ENCODE measurements at regions not wholly inside any gene's neighbourhood (a gene's known extent, or its start where the extent isn't known, plus 50 kb on each side); places are given as distances from the start of the nearest gene placed in this dataset.

DNA sequence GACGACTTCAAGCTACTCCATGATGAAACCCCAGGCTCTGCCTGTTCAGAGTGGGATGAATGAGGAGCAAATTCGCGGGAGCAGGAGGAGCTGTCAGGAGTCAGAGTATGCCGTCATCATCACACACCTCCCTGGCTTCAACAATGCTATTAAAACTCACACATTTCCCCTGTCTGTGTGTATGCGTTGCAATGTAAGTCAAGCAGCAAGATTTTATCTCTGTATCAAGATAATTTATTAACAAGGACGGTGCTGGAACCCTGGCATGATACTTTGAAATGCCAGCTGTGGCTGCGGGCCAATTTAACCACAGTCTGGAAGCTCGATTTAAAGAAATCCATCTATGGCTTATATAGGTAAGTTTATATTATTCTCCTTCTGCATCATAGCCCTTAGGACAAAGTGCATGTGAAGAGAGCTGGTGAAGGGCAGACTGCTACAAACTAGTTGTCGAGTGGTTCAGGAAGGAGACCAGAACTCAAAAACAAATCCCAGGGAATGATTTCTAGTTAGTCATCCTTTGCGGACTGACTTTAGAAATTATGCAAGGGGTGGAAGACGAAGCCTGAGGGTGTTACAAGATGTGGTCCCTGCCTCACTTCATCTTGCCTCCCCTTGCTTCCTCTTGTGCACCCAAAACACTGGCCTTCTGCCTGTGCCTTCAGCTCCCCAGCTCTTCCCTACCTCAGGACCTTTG, 486.5 kb downstream of the COG6 start:
- Histone ChIP-seq H3K36me3 (ENCODE audit: insufficient read depth) (no peaks in the 10 kb centered on the region), H4K20me1 (replicated peaks; ENCODE audit: insufficient read depth) (no peaks in the 10 kb centered on the region), H3K4me3 (no peak overlapping the region), H3K27ac (ENCODE audit: low read depth) (no peak overlapping the region), H3K27me3 (ENCODE audit: insufficient read depth) (no peaks in the 10 kb centered on the region), H3K4me2 (no peak overlapping the region), H3K79me2 (replicated peaks; ENCODE audit: insufficient read depth) (no peaks in the 10 kb centered on the region), H3K9me2 (ENCODE audit: insufficient read depth) (peaks cover 13% of the 10 kb centered on the region; the same call in 1 of the 2 replicates), H3K4me1 (ENCODE audit: insufficient read depth) (no peaks in the 10 kb centered on the region), H3F3A (replicated peaks; ENCODE audit: low read depth) (no peaks in the 10 kb centered on the region), H2AFZ (no peak overlapping the region)
- Mint-ChIP-seq H3K9me3 (no peaks in the 10 kb centered on the region; the same call in 2 of the 3 replicates), H3K27ac (no peak overlapping the region), H3K36me3 (ENCODE audit: low read depth) (no peaks in the 10 kb centered on the region), H3K4me3 (no peak overlapping the region), H3K4me1 (peaks cover 8% of the 10 kb centered on the region; the same call in 1 of the 3 replicates), H3K27me3 (ENCODE audit: insufficient read depth, low read depth, poor library complexity) (peaks cover 4% of the 10 kb centered on the region)
- no peak for TF ChIP-seq ETS1 (IDR thresholded peaks at IDR 0.05)
- no peak for TF ChIP-seq CREB1 (CRISPR knock-in tag; IDR thresholded peaks at IDR 0.05; ENCODE audit: low read depth)
- TF ChIP-seq ZNF331 (CRISPR knock-in tag; IDR thresholded peaks at IDR 0.05; ENCODE audit: low read depth), result no peak
- TF ChIP-seq JUNB (IDR thresholded peaks at IDR 0.05; ENCODE audit: unreplicated experiment), result no peak
- no peak for TF ChIP-seq ZNF462 (CRISPR knock-in tag; IDR thresholded peaks at IDR 0.05)
- TF ChIP-seq NANOG (IDR thresholded peaks at IDR 0.05; ENCODE audit: borderline replicate concordance), result no peak
- no peak for TF ChIP-seq EZH2 (IDR thresholded peaks at IDR 0.05; ENCODE audit: low read depth, unreplicated experiment)
- TF ChIP-seq POLR2AphosphoS5 (IDR thresholded peaks at IDR 0.05; ENCODE audit: low read depth), result no peak
- TF ChIP-seq ZNF114 (CRISPR knock-in tag; IDR thresholded peaks at IDR 0.05), result no peak
- TF ChIP-seq CTCF (conservative IDR thresholded peaks at IDR 0.05; ENCODE audit: low read depth in 2 of 2), result no peak
- no peak for TF ChIP-seq STAT1 (IDR thresholded peaks at IDR 0.05; ENCODE audit: unreplicated experiment)
- TF ChIP-seq, protein P1, sequence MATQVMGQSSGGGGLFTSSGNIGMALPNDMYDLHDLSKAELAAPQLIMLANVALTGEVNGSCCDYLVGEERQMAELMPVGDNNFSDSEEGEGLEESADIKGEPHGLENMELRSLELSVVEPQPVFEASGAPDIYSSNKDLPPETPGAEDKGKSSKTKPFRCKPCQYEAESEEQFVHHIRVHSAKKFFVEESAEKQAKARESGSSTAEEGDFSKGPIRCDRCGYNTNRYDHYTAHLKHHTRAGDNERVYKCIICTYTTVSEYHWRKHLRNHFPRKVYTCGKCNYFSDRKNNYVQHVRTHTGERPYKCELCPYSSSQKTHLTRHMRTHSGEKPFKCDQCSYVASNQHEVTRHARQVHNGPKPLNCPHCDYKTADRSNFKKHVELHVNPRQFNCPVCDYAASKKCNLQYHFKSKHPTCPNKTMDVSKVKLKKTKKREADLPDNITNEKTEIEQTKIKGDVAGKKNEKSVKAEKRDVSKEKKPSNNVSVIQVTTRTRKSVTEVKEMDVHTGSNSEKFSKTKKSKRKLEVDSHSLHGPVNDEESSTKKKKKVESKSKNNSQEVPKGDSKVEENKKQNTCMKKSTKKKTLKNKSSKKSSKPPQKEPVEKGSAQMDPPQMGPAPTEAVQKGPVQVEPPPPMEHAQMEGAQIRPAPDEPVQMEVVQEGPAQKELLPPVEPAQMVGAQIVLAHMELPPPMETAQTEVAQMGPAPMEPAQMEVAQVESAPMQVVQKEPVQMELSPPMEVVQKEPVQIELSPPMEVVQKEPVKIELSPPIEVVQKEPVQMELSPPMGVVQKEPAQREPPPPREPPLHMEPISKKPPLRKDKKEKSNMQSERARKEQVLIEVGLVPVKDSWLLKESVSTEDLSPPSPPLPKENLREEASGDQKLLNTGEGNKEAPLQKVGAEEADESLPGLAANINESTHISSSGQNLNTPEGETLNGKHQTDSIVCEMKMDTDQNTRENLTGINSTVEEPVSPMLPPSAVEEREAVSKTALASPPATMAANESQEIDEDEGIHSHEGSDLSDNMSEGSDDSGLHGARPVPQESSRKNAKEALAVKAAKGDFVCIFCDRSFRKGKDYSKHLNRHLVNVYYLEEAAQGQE (IDR thresholded peaks at IDR 0.05; ENCODE audit: unreplicated experiment), result no peak
- no peak for TF ChIP-seq EZH2phosphoT487 (IDR thresholded peaks at IDR 0.05; ENCODE audit: unreplicated experiment)
- ATAC-seq (no peak), DNase-seq (ENCODE audit: low spot score) (no peak)

Measured in GM23338 (cell line).